ENCODE measurements at regions not wholly inside any gene's neighbourhood (a gene's known extent, or its start where the extent isn't known, plus 50 kb on each side); places are given as distances from the start of the nearest gene placed in this dataset.

GRCh38 chr4:38386654-38387188 lies 277.3 kb upstream of the KLF3 start (continued):
- TF ChIP-seq CTBP2 (IDR thresholded peaks at IDR 0.05; ENCODE audit: borderline replicate concordance, insufficient read depth, insufficient read length, low read length) (no peak), CEBPB (IDR thresholded peaks at IDR 0.05; ENCODE audit: low read depth, low read length) (no peak), ASH2L (IDR thresholded peaks at IDR 0.05; ENCODE audit: low read length) (no peak), USF2 (IDR thresholded peaks at IDR 0.05; ENCODE audit: low read length) (no peak)
